Mesenchymal stem cell (in vitro differentiated cells and primary cell): ENCODE measurements at regions not wholly inside any gene's neighbourhood (a gene's known extent, or its start where the extent isn't known, plus 50 kb on each side); places are given as distances from the start of the nearest gene placed in this dataset.

Experiments
- DNase-seq: peaks from one replicate; pipeline ENCODE4 v3.0.0-alpha.2; 2013
- H2AFZ ChIP-seq: one replicate; pipeline ENCODE4 v1.6.1; 2013; ENCODE audit warnings: low read depth, mild to moderate bottlenecking, control low read depth, inconsistent platforms, low read length, moderate library complexity
- H2AK5ac ChIP-seq: 2 replicates; pipeline ENCODE4 v1.6.1; 2013; ENCODE audit warnings: low read length, moderate library complexity, mild to moderate bottlenecking, inconsistent platforms; ENCODE audit not compliant: severe bottlenecking
- H2BK120ac ChIP-seq: one replicate; pipeline ENCODE4 v1.6.1; 2013; ENCODE audit warnings: low read depth, mild to moderate bottlenecking, inconsistent platforms, low read length, moderate library complexity
- H2BK12ac ChIP-seq, 2 experiments: one replicate each; pipeline ENCODE4 v1.6.1; 2013; ENCODE audit warnings: inconsistent platforms in 2 of 2, low read length in 2 of 2, mild to moderate bottlenecking in 2 of 2, moderate library complexity in 2 of 2, control low read depth in 1 of 2
- H2BK15ac ChIP-seq: one replicate; pipeline ENCODE4 v1.6.1; 2013; ENCODE audit warnings: mild to moderate bottlenecking, low read depth, inconsistent platforms; ENCODE audit not compliant: poor library complexity, severe bottlenecking
- H2BK5ac ChIP-seq: 2 replicates; pipeline ENCODE4 v1.6.1; 2013; ENCODE audit warnings: low read depth, mild to moderate bottlenecking, low read length, control low read depth, inconsistent platforms; ENCODE audit not compliant: poor library complexity, severe bottlenecking
- H3K14ac ChIP-seq, 2 experiments: one replicate each; pipeline ENCODE4 v1.6.1; 2013; ENCODE audit warnings: inconsistent platforms in 2 of 2, low read length in 2 of 2, control low read depth in 1 of 2, mild to moderate bottlenecking in 1 of 2, moderate library complexity in 1 of 2
- H3K18ac ChIP-seq, 2 experiments: one replicate each; pipeline ENCODE4 v1.6.1; 2013; ENCODE audit warnings: inconsistent platforms in 2 of 2, low read length in 2 of 2, control low read depth in 1 of 2, low read depth in 1 of 2, mild to moderate bottlenecking in 1 of 2
- H3K23ac ChIP-seq, 2 experiments: one replicate each; pipeline ENCODE4 v1.6.1; 2013; ENCODE audit warnings: inconsistent platforms in 2 of 2, low read length in 2 of 2, mild to moderate bottlenecking in 2 of 2, moderate library complexity in 2 of 2, control low read depth in 1 of 2
- H3K27ac ChIP-seq: 2 replicates; pipeline ENCODE4 v1.5.1; 2013; ENCODE audit warnings: mild to moderate bottlenecking, moderate library complexity, low read length, control low read depth, inconsistent platforms; ENCODE audit not compliant: poor library complexity, severe bottlenecking
- H3K27me3 ChIP-seq, 2 experiments: 2 replicates each; pipeline versions ENCODE4 v1.6.1 to v1.7.0; 2013; ENCODE audit warnings: low read length in 2 of 2, mild to moderate bottlenecking in 2 of 2, moderate library complexity in 2 of 2, control low read depth in 1 of 2, inconsistent platforms in 1 of 2; ENCODE audit not compliant: control insufficient read depth in 1 of 2, insufficient read depth in 1 of 2
- H3K36me3 ChIP-seq, 2 experiments: 2 replicates each; pipeline versions ENCODE4 v1.6.1 to v1.7.0; 2013; ENCODE audit warnings: low read length in 2 of 2, control low read depth in 1 of 2, inconsistent platforms in 1 of 2, low read depth in 1 of 2, mild to moderate bottlenecking in 1 of 2; ENCODE audit not compliant: insufficient read depth in 2 of 2, control insufficient read depth in 1 of 2
- H3K4ac ChIP-seq, 2 experiments: one replicate each; pipeline ENCODE4 v1.6.1; 2013; ENCODE audit warnings: inconsistent platforms in 2 of 2, low read length in 2 of 2, mild to moderate bottlenecking in 2 of 2, moderate library complexity in 2 of 2, control low read depth in 1 of 2, low read depth in 1 of 2
- H3K4me1 ChIP-seq: 2 replicates; pipeline ENCODE4 v1.6.1; 2013; ENCODE audit warnings: low read depth, low read length, control low read depth; ENCODE audit not compliant: control insufficient read depth, insufficient read depth
- H3K4me2 ChIP-seq: 2 replicates; pipeline ENCODE4 v1.6.1; 2013; ENCODE audit warnings: low read length, mild to moderate bottlenecking, inconsistent platforms; ENCODE audit not compliant: poor library complexity, severe bottlenecking
- H3K4me3 ChIP-seq, 2 experiments: 2 replicates each; pipeline versions ENCODE4 v1.5.1 to v1.7.0; 2013; ENCODE audit warnings: low read length in 2 of 2, mild to moderate bottlenecking in 2 of 2, control low read depth in 1 of 2, low read depth in 1 of 2; ENCODE audit not compliant: insufficient read depth in 1 of 2
- H3K79me1 ChIP-seq: replicated peaks from 2 replicates; pipeline ENCODE4 v1.6.1; 2013; ENCODE audit warnings: mild to moderate bottlenecking, control low read depth, low read length, inconsistent platforms; ENCODE audit not compliant: poor library complexity, severe bottlenecking
- H3K9ac ChIP-seq: 2 replicates; pipeline ENCODE4 v1.7.0; 2013; ENCODE audit warnings: mild to moderate bottlenecking, low read length, moderate library complexity
- H3K9me3 ChIP-seq: 2 replicates; pipeline ENCODE4 v1.7.0; 2013; ENCODE audit warnings: mild to moderate bottlenecking, low read length; ENCODE audit not compliant: control insufficient read depth
- H4K8ac ChIP-seq: one replicate; pipeline ENCODE4 v1.6.1; 2013; ENCODE audit warnings: inconsistent platforms, mild to moderate bottlenecking, low read length, moderate library complexity
- H4K91ac ChIP-seq: one replicate; pipeline ENCODE4 v1.6.1; 2013; ENCODE audit warnings: mild to moderate bottlenecking, low read length, inconsistent platforms
- WGBS: methylation state at CpG from one replicate; pipeline ENCODE4 v1.1.7; 2013; ENCODE audit warnings: mixed read lengths; 5-methylcytosine and 5-hydroxymethylcytosine counted together

DNA sequence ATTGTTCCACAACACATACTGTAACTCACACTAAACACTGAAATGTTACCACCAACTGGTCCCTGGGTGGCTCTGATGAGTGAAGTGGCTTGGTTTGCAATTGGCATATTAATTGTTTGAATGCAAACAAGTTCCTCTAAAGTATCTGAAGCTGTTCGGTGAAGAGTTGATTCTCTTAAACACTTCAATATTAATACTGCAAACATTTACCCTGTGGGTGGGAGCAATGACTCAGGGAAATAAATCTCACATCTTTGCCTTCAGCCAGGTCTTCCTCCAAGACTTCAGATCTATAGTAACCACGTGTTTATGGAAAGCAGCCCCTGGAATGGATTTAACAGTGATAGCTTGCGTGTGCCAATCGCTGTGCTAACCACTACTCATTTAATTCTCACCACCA lies 176.0 kb downstream of the MAFB start:
- Histone ChIP-seq H3K14ac (no peak overlapping the region), H3K18ac (no peak overlapping the region), H2AK5ac (no peak overlapping the region), H3K9ac (no peak overlapping the region), H2BK12ac (no peak overlapping the region), H3K4me2 (no peak overlapping the region), H3K27me3 (no peaks in the 10 kb centered on the region), H2AFZ (no peak overlapping the region), H3K4me3 (no peak overlapping the region), H4K91ac (no peak overlapping the region), H3K79me1 (no peaks in the 10 kb centered on the region), H3K23ac (no peak overlapping the region), H3K4ac (no peak overlapping the region), H2BK15ac (no peak overlapping the region), H3K4me1 (peaks cover 12% of the 10 kb centered on the region), H2BK5ac (no peak overlapping the region), H3K36me3 (no peaks in the 10 kb centered on the region), H4K8ac (no peak overlapping the region), H3K9me3 (no peaks in the 10 kb centered on the region), H3K27ac (no peak overlapping the region), H2BK120ac (no peak overlapping the region)
- DNase-seq: no peak
- 50% methylated on average over 4 of the region's 4 CpGs for WGBS

DNA sequence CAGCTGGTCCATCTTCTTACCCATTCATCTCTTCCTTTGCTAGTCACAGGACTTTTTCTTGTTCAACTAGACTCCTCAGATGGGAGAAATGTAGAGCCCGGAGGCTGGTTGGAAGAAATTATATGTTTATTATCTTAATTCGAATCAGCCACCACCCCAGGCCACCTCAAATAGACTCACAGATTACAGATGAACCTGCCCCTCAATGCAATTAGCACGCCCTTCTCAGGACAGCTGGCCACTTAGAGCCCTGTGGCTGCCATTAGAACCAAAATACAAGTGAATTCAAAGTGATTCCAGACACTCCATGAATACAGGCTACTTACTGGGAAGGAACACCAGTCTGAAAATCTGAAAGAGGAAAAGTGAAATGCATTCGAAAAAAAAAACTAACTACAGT lies 176.4 kb downstream of the MAFB start:
- H3K18ac ChIP-seq: no peak overlapping the region
- no peaks in the 10 kb centered on the region for H3K9me3 ChIP-seq
- H3K4ac ChIP-seq: no peak overlapping the region
- no peaks in the 10 kb centered on the region for H3K27me3 ChIP-seq
- H2AFZ ChIP-seq: no peak overlapping the region
- no peak overlapping the region for H3K4me3 ChIP-seq
- no peak for DNase-seq
- peaks cover 12% of the 10 kb centered on the region for H3K4me1 ChIP-seq
- no peak overlapping the region for H2BK12ac ChIP-seq
- no peak overlapping the region for H3K14ac ChIP-seq
- H2BK5ac ChIP-seq: no peak overlapping the region
- no peak overlapping the region for H2BK15ac ChIP-seq
- 80% methylated on average over 1 of the region's 4 CpGs for WGBS
- H4K8ac ChIP-seq: no peak overlapping the region
- H2BK120ac ChIP-seq: no peak overlapping the region
- no peak overlapping the region for H3K27ac ChIP-seq
- no peak overlapping the region for H3K4me2 ChIP-seq
- H3K9ac ChIP-seq: no peak overlapping the region
- no peak overlapping the region for H3K23ac ChIP-seq
- H3K36me3 ChIP-seq: no peaks in the 10 kb centered on the region
- H3K79me1 ChIP-seq: no peaks in the 10 kb centered on the region
- H2AK5ac ChIP-seq: no peak overlapping the region
- H4K91ac ChIP-seq: no peak overlapping the region

DNA sequence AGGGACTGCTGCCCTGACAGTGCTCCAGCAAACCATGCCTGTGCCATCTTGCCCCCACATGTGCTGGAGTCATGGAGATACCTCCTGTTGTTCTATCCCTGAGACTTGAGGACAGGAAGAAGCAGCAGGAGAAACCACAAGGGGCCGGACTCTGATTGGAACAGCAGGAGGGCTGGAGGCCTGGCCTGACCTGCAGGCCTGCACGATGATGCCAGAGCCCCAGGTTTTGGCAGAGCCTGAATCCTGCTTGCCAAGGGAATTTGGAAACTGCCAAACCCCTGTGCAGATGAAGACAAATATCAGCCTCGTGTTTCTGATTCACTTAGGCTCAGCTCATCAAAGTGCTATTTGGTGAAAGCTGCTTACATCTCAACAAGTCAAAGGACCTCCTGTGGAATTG lies 177.6 kb downstream of the MAFB start:
- Histone ChIP-seq H3K4ac (no peak overlapping the region), H4K91ac (peak overlapping the region; percentile 31), H3K4me3 (no peak overlapping the region), H3K4me1 (peaks cover 16% of the 10 kb centered on the region), H2BK120ac (no peak overlapping the region), H2AK5ac (no peak overlapping the region), H2AFZ (no peak overlapping the region), H3K23ac (no peak overlapping the region), H2BK12ac (peak overlapping the region in 1 of 2 experiments; percentile 4), H3K4me2 (no peak overlapping the region), H3K9ac (peak overlapping the region; percentile 63), H4K8ac (no peak overlapping the region), H3K27me3 (no peaks in the 10 kb centered on the region), H3K79me1 (no peaks in the 10 kb centered on the region), H2BK15ac (no peak overlapping the region), H3K27ac (no peak overlapping the region), H2BK5ac (no peak overlapping the region), H3K9me3 (no peaks in the 10 kb centered on the region), H3K18ac (no peak overlapping the region), H3K36me3 (no peaks in the 10 kb centered on the region), H3K14ac (no peak overlapping the region)
- DNase-seq: no peak
- WGBS: 49% methylated on average over 3 of the region's 3 CpGs

- H3K9me3 ChIP-seq: no peaks in the 10 kb centered on the region
- H3K23ac ChIP-seq: no peak overlapping the region
- H3K36me3 ChIP-seq: no peaks in the 10 kb centered on the region
- no peak overlapping the region for H3K14ac ChIP-seq
- no peaks in the 10 kb centered on the region for H3K79me1 ChIP-seq
- no peak overlapping the region for H4K8ac ChIP-seq
- H3K18ac ChIP-seq: no peak overlapping the region
- H2BK120ac ChIP-seq: no peak overlapping the region
- H4K91ac ChIP-seq: no peak overlapping the region
- H2BK5ac ChIP-seq: no peak overlapping the region
- no peak overlapping the region for H3K27ac ChIP-seq
- DNase-seq: no peak
- no peak overlapping the region for H3K4me3 ChIP-seq
- WGBS: 95% methylated on average over 2 of the region's 3 CpGs
- no peak overlapping the region for H3K4ac ChIP-seq
- H3K9ac ChIP-seq: peak overlapping the region; percentile 63
- no peak overlapping the region for H2BK15ac ChIP-seq
- H2AFZ ChIP-seq: no peak overlapping the region
- peaks cover 18% of the 10 kb centered on the region for H3K4me1 ChIP-seq
- H3K27me3 ChIP-seq: no peaks in the 10 kb centered on the region
- H2BK12ac ChIP-seq: no peak overlapping the region
- H3K4me2 ChIP-seq: no peak overlapping the region
- no peak overlapping the region for H2AK5ac ChIP-seq
These were observed 178.4 kb downstream of the MAFB start for GRCh38 chr20:40510622-40511021.
